Dendritic cell treated with granulocyte-macrophage colony-stimulating factor and Interleukin-4, amounts not matched to agents 40 ng/mL and 50 ng/mL, for 4 days (primary cell): ENCODE measurements at regions not wholly inside any gene's neighbourhood (a gene's known extent, or its start where the extent isn't known, plus 50 kb on each side); places are given as distances from the start of the nearest gene placed in this dataset.
A peak's percentile ranks its signal among the peaks of the same experiment; 100 is the strongest.

ENCODE experiments used
- H3K27ac Mint-ChIP-seq: one replicate; pipeline ENCODE4 v1.8.0; 2022; ENCODE audit warnings: mild to moderate bottlenecking, mixed read lengths
- H3K27me3 Mint-ChIP-seq: one replicate; pipeline ENCODE4 v1.8.0; 2022; ENCODE audit warnings: mild to moderate bottlenecking, mixed read lengths
- H3K36me3 Mint-ChIP-seq: one replicate; pipeline ENCODE4 v1.8.0; 2022; ENCODE audit warnings: low read depth, mixed read lengths
- H3K4me1 Mint-ChIP-seq: one replicate; pipeline ENCODE4 v1.8.0; 2022; ENCODE audit warnings: low read depth, mixed read lengths
- H3K4me3 Mint-ChIP-seq: one replicate; pipeline ENCODE4 v1.8.0; 2022; ENCODE audit warnings: mild to moderate bottlenecking, moderate library complexity, mixed read lengths
- H3K9me3 Mint-ChIP-seq: one replicate; pipeline ENCODE4 v1.8.0; 2022; ENCODE audit warnings: mixed read lengths
- intact Hi-C: fragments of 100-400 bp; cut with micrococcal nuclease; formaldehyde crosslinking; loops from one replicate; pipeline ENCODE4 v1.15.0; 2022

GRCh38 chr16:73323880-73324279 is 276.0 kb upstream of the ZFHX3 start:
- Mint-ChIP-seq H3K36me3 (no peaks in the 10 kb centered on the region), H3K4me1 (no peaks in the 10 kb centered on the region), H3K27ac (no peak overlapping the region), H3K9me3 (no peaks in the 10 kb centered on the region), H3K27me3 (peaks cover 2% of the 10 kb centered on the region), H3K4me3 (no peak overlapping the region)
- intact Hi-C loops, result no loop called here

GRCh38 chr16:73322856-73323255 is 274.9 kb upstream of the ZFHX3 start:
- H3K4me3 Mint-ChIP-seq, result no peak overlapping the region
- intact Hi-C loops, result no loop called here
- H3K4me1 Mint-ChIP-seq, result no peaks in the 10 kb centered on the region

GRCh38 chr16:73321853-73322252 is 273.9 kb upstream of the ZFHX3 start:
- Mint-ChIP-seq H3K4me3 (no peak overlapping the region), H3K9me3 (no peaks in the 10 kb centered on the region), H3K27ac (no peak overlapping the region), H3K27me3 (peaks cover 2% of the 10 kb centered on the region), H3K4me1 (no peaks in the 10 kb centered on the region), H3K36me3 (no peaks in the 10 kb centered on the region)
- intact Hi-C loops, result no loop called here

More at GRCh38 chr16:73322856-73323255, 274.9 kb upstream of the ZFHX3 start:
- Mint-ChIP-seq H3K36me3 (no peaks in the 10 kb centered on the region), H3K27ac (no peak overlapping the region), H3K9me3 (no peaks in the 10 kb centered on the region), H3K27me3 (peaks cover 2% of the 10 kb centered on the region)

- Mint-ChIP-seq H3K36me3 (no peaks in the 10 kb centered on the region), H3K27ac (no peak overlapping the region), H3K27me3 (peaks cover 3% of the 10 kb centered on the region), H3K4me3 (no peak overlapping the region), H3K9me3 (no peaks in the 10 kb centered on the region), H3K4me1 (no peaks in the 10 kb centered on the region)
- intact Hi-C loops, result no loop called here
Observed at GRCh38 chr16:73319737-73320136, 271.8 kb upstream of the ZFHX3 start.

- Mint-ChIP-seq H3K27me3 (peaks cover 3% of the 10 kb centered on the region), H3K27ac (no peak overlapping the region), H3K4me3 (no peak overlapping the region), H3K36me3 (no peaks in the 10 kb centered on the region), H3K4me1 (no peaks in the 10 kb centered on the region), H3K9me3 (no peaks in the 10 kb centered on the region)
- intact Hi-C loops, result no loop called here
Observed at GRCh38 chr16:73319261-73319660, 271.3 kb upstream of the ZFHX3 start.

- H3K36me3 Mint-ChIP-seq, result no peaks in the 10 kb centered on the region
- intact Hi-C loops, result no loop called here
- no peaks in the 10 kb centered on the region for H3K4me1 Mint-ChIP-seq
- H3K9me3 Mint-ChIP-seq, result peaks cover 9% of the 10 kb centered on the region
- peaks cover 2% of the 10 kb centered on the region for H3K27me3 Mint-ChIP-seq
- no peak overlapping the region for H3K27ac Mint-ChIP-seq
- no peak overlapping the region for H3K4me3 Mint-ChIP-seq
Observed at GRCh38 chr16:73317321-73317857, 269.5 kb upstream of the ZFHX3 start.

GRCh38 chr16:73315645-73316044 is 267.7 kb upstream of the ZFHX3 start:
- H3K36me3 Mint-ChIP-seq, result no peaks in the 10 kb centered on the region
- H3K4me1 Mint-ChIP-seq, result no peaks in the 10 kb centered on the region
- no peak overlapping the region for H3K27ac Mint-ChIP-seq

GRCh38 chr16:73313950-73314349 is 266.0 kb upstream of the ZFHX3 start:
- Mint-ChIP-seq H3K27ac (no peak overlapping the region), H3K36me3 (no peaks in the 10 kb centered on the region), H3K4me1 (peaks cover 6% of the 10 kb centered on the region), H3K4me3 (no peak overlapping the region), H3K27me3 (peaks cover 2% of the 10 kb centered on the region), H3K9me3 (peaks cover 9% of the 10 kb centered on the region)
- intact Hi-C loops, result no loop called here

More at GRCh38 chr16:73315645-73316044, 267.7 kb upstream of the ZFHX3 start:
- intact Hi-C loops, result no loop called here
- peaks cover 9% of the 10 kb centered on the region for H3K9me3 Mint-ChIP-seq
- H3K4me3 Mint-ChIP-seq, result no peak overlapping the region
- H3K27me3 Mint-ChIP-seq, result peaks cover 2% of the 10 kb centered on the region

- Mint-ChIP-seq H3K27me3 (peaks cover 2% of the 10 kb centered on the region), H3K36me3 (no peaks in the 10 kb centered on the region), H3K4me3 (no peak overlapping the region), H3K27ac (no peak overlapping the region), H3K4me1 (peaks cover 7% of the 10 kb centered on the region), H3K9me3 (peaks cover 9% of the 10 kb centered on the region)
- intact Hi-C loops, result no loop called here
Observed at GRCh38 chr16:73311857-73312723, 264.2 kb upstream of the ZFHX3 start.

- Mint-ChIP-seq H3K27me3 (no peaks in the 10 kb centered on the region), H3K9me3 (peaks cover 9% of the 10 kb centered on the region), H3K4me1 (peaks cover 7% of the 10 kb centered on the region), H3K4me3 (no peak overlapping the region), H3K36me3 (no peaks in the 10 kb centered on the region), H3K27ac (peak overlapping the region; percentile 47)
- intact Hi-C loops, result no loop called here
Observed at GRCh38 chr16:73308771-73309170, 260.8 kb upstream of the ZFHX3 start.

GRCh38 chr16:73306901-73307413 is 259.0 kb upstream of the ZFHX3 start:
- H3K9me3 Mint-ChIP-seq, result no peaks in the 10 kb centered on the region
- H3K27me3 Mint-ChIP-seq, result no peaks in the 10 kb centered on the region
- no peaks in the 10 kb centered on the region for H3K36me3 Mint-ChIP-seq
- intact Hi-C loops, result no loop called here
- peaks cover 7% of the 10 kb centered on the region for H3K4me1 Mint-ChIP-seq
- H3K27ac Mint-ChIP-seq, result no peak overlapping the region
- H3K4me3 Mint-ChIP-seq, result no peak overlapping the region

GRCh38 chr16:73304008-73304774 is 256.3 kb upstream of the ZFHX3 start:
- intact Hi-C loops, result no loop called here
- Mint-ChIP-seq H3K36me3 (no peaks in the 10 kb centered on the region), H3K4me1 (peaks cover 3% of the 10 kb centered on the region), H3K27me3 (no peaks in the 10 kb centered on the region), H3K27ac (no peak overlapping the region), H3K9me3 (no peaks in the 10 kb centered on the region), H3K4me3 (no peak overlapping the region)

GRCh38 chr16:73302942-73303341 is 255.0 kb upstream of the ZFHX3 start:
- Mint-ChIP-seq H3K27me3 (no peaks in the 10 kb centered on the region), H3K9me3 (no peaks in the 10 kb centered on the region), H3K27ac (no peak overlapping the region), H3K4me1 (no peaks in the 10 kb centered on the region), H3K4me3 (no peak overlapping the region), H3K36me3 (no peaks in the 10 kb centered on the region)
- intact Hi-C loops, result no loop called here

- Mint-ChIP-seq H3K4me1 (no peaks in the 10 kb centered on the region), H3K9me3 (no peaks in the 10 kb centered on the region), H3K27ac (no peak overlapping the region), H3K4me3 (no peak overlapping the region), H3K27me3 (no peaks in the 10 kb centered on the region), H3K36me3 (no peaks in the 10 kb centered on the region)
- intact Hi-C loops, result no loop called here
Observed at GRCh38 chr16:73301984-73302383, 254.1 kb upstream of the ZFHX3 start.
